ELF-1 (cell line): ENCODE measurements at regions not wholly inside any gene's neighbourhood (a gene's known extent, or its start where the extent isn't known, plus 50 kb on each side); places are given as distances from the start of the nearest gene placed in this dataset.
"Not testable (repeated sequence)": the region's sequence is repeated elsewhere in the genome, so short reads cannot be mapped to it uniquely, and the experiment has no call there.

Experiments
- DNase-seq: peaks from one replicate; pipeline ENCODE4 v3.0.0-alpha.2; 2016; ENCODE audit warnings: low read depth, low spot score

- no peak for DNase-seq
These were observed 441.2 kb upstream of the ZNF462 start for GRCh38 chr9:106421772-106422171.

- DNase-seq, result no peak
These were observed 439.4 kb upstream of the ZNF462 start for GRCh38 chr9:106423575-106423974.

GRCh38 chr9:106432631-106433030 lies 430.3 kb upstream of the ZNF462 start:
- no peak for DNase-seq

- no peak for DNase-seq
These were observed 424.0 kb upstream of the ZNF462 start for GRCh38 chr9:106438928-106439327.

GRCh38 chr9:106441283-106441682 lies 421.7 kb upstream of the ZNF462 start:
- DNase-seq, result no peak

- DNase-seq, result no peak
These were observed 419.4 kb upstream of the ZNF462 start for GRCh38 chr9:106443520-106443919.

- DNase-seq, result no peak
These were observed 417.9 kb upstream of the ZNF462 start for GRCh38 chr9:106445107-106445506.

GRCh38 chr9:106449336-106449927 lies 413.5 kb upstream of the ZNF462 start:
- DNase-seq, result no peak

- no peak for DNase-seq
These were observed 412.4 kb upstream of the ZNF462 start for GRCh38 chr9:106450549-106450948.

GRCh38 chr9:106451223-106451622 lies 411.7 kb upstream of the ZNF462 start:
- DNase-seq, result no peak

GRCh38 chr9:106456581-106456980 lies 406.4 kb upstream of the ZNF462 start:
- no peak for DNase-seq

- DNase-seq, result peak; percentile 58
These were observed 395.7 kb upstream of the ZNF462 start for GRCh38 chr9:106467113-106467864.

GRCh38 chr9:106467865-106468164 lies 395.2 kb upstream of the ZNF462 start:
- no peak for DNase-seq

GRCh38 chr9:106468431-106468830 lies 394.5 kb upstream of the ZNF462 start:
- no peak for DNase-seq

GRCh38 chr9:106478312-106478711 lies 384.7 kb upstream of the ZNF462 start:
- peak; percentile 27 for DNase-seq

GRCh38 chr9:106478727-106479126 lies 384.2 kb upstream of the ZNF462 start:
- DNase-seq, result no peak

GRCh38 chr9:106479679-106480078 lies 383.3 kb upstream of the ZNF462 start:
- DNase-seq, result no peak

GRCh38 chr9:106481013-106481609 lies 381.9 kb upstream of the ZNF462 start:
- DNase-seq, result no peak

- DNase-seq, result peak; percentile 59
These were observed 380.2 kb upstream of the ZNF462 start for GRCh38 chr9:106482733-106483132.

- no peak for DNase-seq
These were observed 376.3 kb upstream of the ZNF462 start for GRCh38 chr9:106486685-106487084.

- DNase-seq, result no peak
These were observed 375.7 kb upstream of the ZNF462 start for GRCh38 chr9:106487266-106487665.

- DNase-seq, result not testable (repeated sequence)
These were observed 370.8 kb upstream of the ZNF462 start for GRCh38 chr9:106492126-106492525.

- DNase-seq, result no peak
These were observed 362.8 kb upstream of the ZNF462 start for GRCh38 chr9:106500171-106500570.
